ENCODE measurements at regions not wholly inside any gene's neighbourhood (a gene's known extent, or its start where the extent isn't known, plus 50 kb on each side); places are given as distances from the start of the nearest gene placed in this dataset.

GRCh38 chr14:106500571-106500970 lies 974.2 kb downstream of the TMEM121 start:
- no peak for TF ChIP-seq CTCF (IDR thresholded peaks at IDR 0.05)
- no peak for TF ChIP-seq POLR2A (IDR thresholded peaks at IDR 0.05)
